HepG2 (cell line): ENCODE measurements at regions not wholly inside any gene's neighbourhood (a gene's known extent, or its start where the extent isn't known, plus 50 kb on each side); places are given as distances from the start of the nearest gene placed in this dataset.

Experiments
- ATAC-seq: fragments of 200-7000 bp; cut with Tn5 transposase; 3 replicates; pipeline ENCODE4 v1.9.1; 2020; ENCODE audit warnings: mild to moderate bottlenecking, moderate library complexity
- BruUV-seq: library from RNA; stranded (reverse); fragments of 400-500 nt; replicated peaks from 2 replicates; lab custom pipeline; 2021; lab: Mats Ljungman, UMichigan
- CTCF ChIA-PET: fragments of 300-600 bp; formaldehyde crosslinking; extraction: SDS; loops from one replicate; lab custom pipeline; 2021; ENCODE audit warnings: low total read pairs, inconsistent platforms, low intra/inter-chr PET ratio; lab: Yijun Ruan, JAX
- POLR2A ChIA-PET: fragments of 350-600 bp; sonication (Branson Sonifier 250); formaldehyde crosslinking; loops from one replicate; lab custom pipeline; 2020; ENCODE audit warnings: antibody characterized with exemption, inconsistent platforms; lab: Yijun Ruan, JAX
- DNase-seq: peaks from one replicate; pipeline ENCODE4 v3.0.0-alpha.2; 2015; ENCODE audit warnings: low spot score
- FAIRE-seq: peaks from 3 replicates; lab custom pipeline; 2011; peaks lifted over from hg19 to GRCh38; lab: Jason Lieb, UNC
- H2AFZ ChIP-seq: one replicate; pipeline ENCODE4 v1.6.1; 2011; ENCODE audit warnings: low read length, inconsistent platforms
- H3K27ac ChIP-seq: fragments of 300-600 bp; 3 replicates; pipeline ENCODE4 v1.8.0; 2011; ENCODE audit warnings: mixed run types, mild to moderate bottlenecking, mixed read lengths, low read length, inconsistent platforms; ENCODE audit not compliant: insufficient read depth; ENCODE audit errors: extremely low read length
- H3K27me3 ChIP-seq, 2 experiments: fragments of 200-600 bp in 1 of 2; 2 replicates in 1 of 2; 3 replicates in 1 of 2; pipeline versions ENCODE4 v1.6.0 to v1.8.0; 2011; ENCODE audit warnings: low read length in 2 of 2, mild to moderate bottlenecking in 2 of 2, moderate library complexity in 2 of 2, inconsistent platforms in 1 of 2; ENCODE audit not compliant: insufficient read depth in 2 of 2, control insufficient read depth in 1 of 2
- H3K36me3 ChIP-seq, 2 experiments: fragments of 200-600 bp in 1 of 2; replicated peaks in 1 of 2; 2 replicates in 1 of 2; 3 replicates in 1 of 2; pipeline versions ENCODE4 v1.5.1 to v1.8.0; 2011; ENCODE audit warnings: low read length in 2 of 2, inconsistent platforms in 1 of 2; ENCODE audit not compliant: insufficient read depth in 2 of 2, control insufficient read depth in 1 of 2
- H3K4me1 ChIP-seq: 2 replicates; pipeline ENCODE4 v1.5.1; 2012; ENCODE audit warnings: low read length, inconsistent platforms; ENCODE audit not compliant: insufficient read depth
- H3K4me2 ChIP-seq: 2 replicates; pipeline ENCODE4 v1.6.0; 2011; ENCODE audit warnings: low read depth, low read length, inconsistent platforms
- H3K4me3 ChIP-seq, 3 experiments: fragments of 200-600 bp in 1 of 3; sonication (generic), shearing (Covaris generic) in 1 of 3; replicated peaks in 1 of 3; 2 replicates each; pipeline ENCODE4 v1.5.1; 2011 to 2016; ENCODE audit warnings: low read length in 3 of 3, inconsistent platforms in 2 of 3, low read depth in 2 of 3, mild to moderate bottlenecking in 2 of 3, control low read depth in 1 of 3, mixed read lengths in 1 of 3; ENCODE audit not compliant: insufficient read depth in 1 of 3
- H3K79me2 ChIP-seq: one replicate; pipeline ENCODE4 v1.6.1; 2011; ENCODE audit warnings: low read length, inconsistent platforms; ENCODE audit not compliant: insufficient read depth
- H3K9ac ChIP-seq: 2 replicates; pipeline ENCODE4 v1.6.0; 2011; ENCODE audit warnings: mild to moderate bottlenecking, low read depth, low read length, inconsistent platforms; ENCODE audit not compliant: insufficient read depth
- H3K9me3 ChIP-seq: 2 replicates; pipeline ENCODE4 v1.5.1; 2012; ENCODE audit warnings: mild to moderate bottlenecking, low read length
- H4K20me1 ChIP-seq: 2 replicates; pipeline ENCODE4 v1.6.0; 2011; ENCODE audit warnings: inconsistent platforms, mild to moderate bottlenecking, low read length, moderate library complexity; ENCODE audit not compliant: insufficient read depth
- ADNP ChIP-seq: sonication (generic); formaldehyde crosslinking; IDR thresholded peaks from 2 replicates; pipeline ENCODE4 v1.4.0; 2020; ENCODE audit warnings: missing genetic modification reagents
- FOXO1 ChIP-seq: sonication (generic); formaldehyde crosslinking; IDR thresholded peaks from 2 replicates; pipeline ENCODE4 v1.4.0; 2020; ENCODE audit warnings: missing genetic modification reagents
- GABPA ChIP-seq, 2 experiments: IDR thresholded peaks; 2 replicates each; pipeline ENCODE4 v1.6.1; 2011 to 2016; ENCODE audit warnings: low read depth in 2 of 2, low read length in 1 of 2, missing biosample characterization in 1 of 2, missing genetic modification characterization in 1 of 2
- GABPB1 ChIP-seq: IDR thresholded peaks from 2 replicates; pipeline ENCODE4 v1.6.1; 2016; ENCODE audit warnings: mild to moderate bottlenecking, missing genetic modification reagents, moderate library complexity, missing compliant biosample characterization
- HMGA1 ChIP-seq: sonication (generic); formaldehyde crosslinking; conservative IDR thresholded peaks from 2 replicates; pipeline ENCODE4 v1.4.0; 2020; ENCODE audit warnings: missing genetic modification reagents
- MEIS1 ChIP-seq: sonication (generic); formaldehyde crosslinking; IDR thresholded peaks from 2 replicates; pipeline ENCODE4 v1.9.0; 2021; ENCODE audit warnings: mild to moderate bottlenecking, missing genetic modification reagents, moderate library complexity, borderline replicate concordance
- RELA ChIP-seq: sonication (generic); formaldehyde crosslinking; IDR thresholded peaks from 2 replicates; pipeline ENCODE4 v1.4.0; 2020; ENCODE audit warnings: missing genetic modification reagents
- SSRP1 ChIP-seq: IDR thresholded peaks from 2 replicates; pipeline ENCODE4 v1.6.1; 2016; ENCODE audit warnings: control low read depth
- STAG1 ChIP-seq: sonication (generic); formaldehyde crosslinking; IDR thresholded peaks from 2 replicates; pipeline ENCODE4 v1.4.0; 2020; ENCODE audit warnings: missing genetic modification reagents
- ZBTB25 ChIP-seq: IDR thresholded peaks from 2 replicates; pipeline ENCODE4 v1.6.1; 2018; ENCODE audit warnings: missing genetic modification reagents
- ZMAT3 ChIP-seq: sonication (generic); formaldehyde crosslinking; conservative IDR thresholded peaks from 2 replicates; pipeline ENCODE4 v1.7.0; 2021; ENCODE audit warnings: missing genetic modification reagents
- ZNF256 ChIP-seq: sonication (generic); formaldehyde crosslinking; conservative IDR thresholded peaks from 2 replicates; pipeline ENCODE4 v1.4.0; 2020; ENCODE audit warnings: missing genetic modification reagents
- ZNF749 ChIP-seq: sonication (generic); formaldehyde crosslinking; IDR thresholded peaks from 2 replicates; pipeline ENCODE4 v1.8.0; 2022; ENCODE audit warnings: mild to moderate bottlenecking, missing genetic modification reagents, moderate library complexity, borderline replicate concordance
- ZNF776 ChIP-seq: sonication (generic); formaldehyde crosslinking; IDR thresholded peaks from 2 replicates; pipeline ENCODE4 v1.4.0; 2020; ENCODE audit warnings: mild to moderate bottlenecking, missing genetic modification reagents
- ZSCAN20 ChIP-seq: sonication (generic); formaldehyde crosslinking; IDR thresholded peaks from 2 replicates; pipeline ENCODE4 v1.4.0; 2020; ENCODE audit warnings: missing genetic modification reagents, mild to moderate bottlenecking, borderline replicate concordance
- WGBS: methylation state at CpG from one replicate; pipeline ENCODE4 v1.1.6; 2017; ENCODE audit warnings: low lambda C conversion rate; 5-methylcytosine and 5-hydroxymethylcytosine counted together
- in situ Hi-C: cut with HindIII; loops from 2 replicates; pipeline ENCODE4 v1.10.0; 2017; ENCODE audit warnings: low pct_unique_long_range_greater_than_20kb; ENCODE audit not compliant: extremely low pct_ligation_motif_present
- intact Hi-C: fragments of 100-400 bp; cut with micrococcal nuclease; formaldehyde crosslinking; loops from one replicate; pipeline ENCODE4 v1.10.0; 2022; ENCODE audit not compliant: unreplicated experiment

GRCh38 chr14:84253326-84253725 lies 1276.6 kb upstream of the FLRT2 start (continued):
- TF ChIP-seq ADNP (CRISPR knock-in tag) = no peak

- Histone ChIP-seq H3K27ac (no peak overlapping the region), H3K4me3 (no peak overlapping the region), H3K9ac (no peak overlapping the region), H3K9me3 (peaks cover 90% of the 10 kb centered on the region), H3K27me3 (no peaks in the 10 kb centered on the region), H3K4me2 (no peak overlapping the region), H2AFZ (no peak overlapping the region), H3K79me2 (no peaks in the 10 kb centered on the region), H3K4me1 (no peaks in the 10 kb centered on the region), H4K20me1 (no peaks in the 10 kb centered on the region), H3K36me3 (no peaks in the 10 kb centered on the region)
- no TSS peak for BruUV-seq
- ChIA-PET POLR2A (no interaction called here), CTCF (no interaction called here)
- FAIRE-seq (no peak), DNase-seq (no peak), ATAC-seq (no peak)
- in situ Hi-C loops = no loop called here
- 1% methylated on average over 4 of the region's 4 CpGs for WGBS
- intact Hi-C loops = no loop called here
- TF ChIP-seq SSRP1 (CRISPR knock-in tag) (no peak), ZSCAN20 (no peak), ZNF256 (CRISPR knock-in tag) (no peak), ZNF749 (CRISPR knock-in tag) (no peak), GABPB1 (CRISPR knock-in tag) (no peak), MEIS1 (CRISPR knock-in tag) (no peak), FOXO1 (CRISPR knock-in tag) (no peak), HMGA1 (CRISPR knock-in tag) (no peak), ZMAT3 (CRISPR knock-in tag) (no peak), ZNF776 (no peak), GABPA (IDR thresholded peaks at IDR 0.05; ENCODE audit: low read depth, low read length) (no peak), GABPA (CRISPR knock-in tag; IDR thresholded peaks at IDR 0.05; ENCODE audit: low read depth) (no peak), STAG1 (no peak), ZBTB25 (no peak), RELA (CRISPR knock-in tag) (no peak)
Measured at GRCh38 chr14:84254290-84254689, 1275.7 kb upstream of the FLRT2 start.
